Neural cell (in vitro differentiated cells): ENCODE measurements at regions not wholly inside any gene's neighbourhood (a gene's known extent, or its start where the extent isn't known, plus 50 kb on each side); places are given as distances from the start of the nearest gene placed in this dataset.

ENCODE experiments used
- EP300 ChIP-seq: fragments of 450-650 bp; conservative IDR thresholded peaks from 2 replicates; pipeline ENCODE4 v1.6.1; 2014; ENCODE audit warnings: antibody characterized with exemption, mild to moderate bottlenecking, moderate library complexity; ENCODE audit not compliant: poor library complexity, severe bottlenecking
- EZH2 ChIP-seq: fragments of 200-600, 300-800 bp; shearing (Covaris generic), sonication (generic); IDR thresholded peaks from 2 replicates; pipeline ENCODE4 v1.6.1; 2014; ENCODE audit warnings: antibody characterized with exemption, low read length, borderline replicate concordance, mild to moderate bottlenecking; ENCODE audit not compliant: insufficient read depth, poor library complexity, severe bottlenecking
- POLR2AphosphoS5 ChIP-seq: IDR thresholded peaks from 2 replicates; pipeline ENCODE4 v1.6.1; 2012
- RAD21 ChIP-seq: fragments of 450-650 bp; conservative IDR thresholded peaks from 2 replicates; pipeline ENCODE4 v1.6.1; 2014; ENCODE audit warnings: antibody characterized with exemption, mild to moderate bottlenecking, moderate library complexity
- SMC3 ChIP-seq: fragments of 450-650 bp; conservative IDR thresholded peaks from 2 replicates; pipeline ENCODE4 v1.6.1; 2014; ENCODE audit warnings: antibody characterized with exemption, mild to moderate bottlenecking, moderate library complexity; ENCODE audit not compliant: poor library complexity
- TAF1 ChIP-seq: IDR thresholded peaks from 2 replicates; pipeline ENCODE4 v1.6.1; 2012; ENCODE audit warnings: low read depth
- TF ChIP-seq, protein P1 (sequence below): fragments of 450-650 bp; IDR thresholded peaks from 2 replicates; pipeline ENCODE4 v1.5.1; 2014; ENCODE audit warnings: antibody characterized with exemption, mild to moderate bottlenecking, moderate library complexity; ENCODE audit not compliant: poor library complexity, severe bottlenecking
- TF ChIP-seq, protein P2 (sequence below): IDR thresholded peaks from 2 replicates; pipeline ENCODE4 v1.6.1; 2012; ENCODE audit warnings: borderline replicate concordance

DNA sequence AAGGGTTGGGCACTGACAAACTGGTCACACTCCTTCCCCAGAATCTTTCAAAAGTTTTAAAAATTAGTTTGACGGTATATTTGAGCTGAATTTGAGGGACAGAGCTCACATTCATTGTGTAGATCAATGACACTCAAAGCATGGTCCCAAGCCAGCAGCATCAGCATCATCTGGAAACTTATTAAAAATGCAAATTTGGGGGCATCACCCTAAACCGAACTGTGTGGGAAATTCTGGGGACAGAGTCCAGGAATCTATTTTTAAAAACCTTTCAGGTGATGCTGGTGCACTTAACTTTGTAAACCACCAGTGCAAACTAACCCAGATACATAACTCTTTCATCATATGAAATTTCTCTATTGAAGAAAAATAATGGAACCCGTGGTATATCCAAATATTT is 58.1 kb upstream of the MTAP start:
- TF ChIP-seq, protein P1, sequence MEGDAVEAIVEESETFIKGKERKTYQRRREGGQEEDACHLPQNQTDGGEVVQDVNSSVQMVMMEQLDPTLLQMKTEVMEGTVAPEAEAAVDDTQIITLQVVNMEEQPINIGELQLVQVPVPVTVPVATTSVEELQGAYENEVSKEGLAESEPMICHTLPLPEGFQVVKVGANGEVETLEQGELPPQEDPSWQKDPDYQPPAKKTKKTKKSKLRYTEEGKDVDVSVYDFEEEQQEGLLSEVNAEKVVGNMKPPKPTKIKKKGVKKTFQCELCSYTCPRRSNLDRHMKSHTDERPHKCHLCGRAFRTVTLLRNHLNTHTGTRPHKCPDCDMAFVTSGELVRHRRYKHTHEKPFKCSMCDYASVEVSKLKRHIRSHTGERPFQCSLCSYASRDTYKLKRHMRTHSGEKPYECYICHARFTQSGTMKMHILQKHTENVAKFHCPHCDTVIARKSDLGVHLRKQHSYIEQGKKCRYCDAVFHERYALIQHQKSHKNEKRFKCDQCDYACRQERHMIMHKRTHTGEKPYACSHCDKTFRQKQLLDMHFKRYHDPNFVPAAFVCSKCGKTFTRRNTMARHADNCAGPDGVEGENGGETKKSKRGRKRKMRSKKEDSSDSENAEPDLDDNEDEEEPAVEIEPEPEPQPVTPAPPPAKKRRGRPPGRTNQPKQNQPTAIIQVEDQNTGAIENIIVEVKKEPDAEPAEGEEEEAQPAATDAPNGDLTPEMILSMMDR: no peak
- TF ChIP-seq EZH2 (no peak), EP300 (no peak), POLR2AphosphoS5 (no peak), SMC3 (no peak), RAD21 (no peak), TAF1 (no peak)
- TF ChIP-seq, protein P2, sequence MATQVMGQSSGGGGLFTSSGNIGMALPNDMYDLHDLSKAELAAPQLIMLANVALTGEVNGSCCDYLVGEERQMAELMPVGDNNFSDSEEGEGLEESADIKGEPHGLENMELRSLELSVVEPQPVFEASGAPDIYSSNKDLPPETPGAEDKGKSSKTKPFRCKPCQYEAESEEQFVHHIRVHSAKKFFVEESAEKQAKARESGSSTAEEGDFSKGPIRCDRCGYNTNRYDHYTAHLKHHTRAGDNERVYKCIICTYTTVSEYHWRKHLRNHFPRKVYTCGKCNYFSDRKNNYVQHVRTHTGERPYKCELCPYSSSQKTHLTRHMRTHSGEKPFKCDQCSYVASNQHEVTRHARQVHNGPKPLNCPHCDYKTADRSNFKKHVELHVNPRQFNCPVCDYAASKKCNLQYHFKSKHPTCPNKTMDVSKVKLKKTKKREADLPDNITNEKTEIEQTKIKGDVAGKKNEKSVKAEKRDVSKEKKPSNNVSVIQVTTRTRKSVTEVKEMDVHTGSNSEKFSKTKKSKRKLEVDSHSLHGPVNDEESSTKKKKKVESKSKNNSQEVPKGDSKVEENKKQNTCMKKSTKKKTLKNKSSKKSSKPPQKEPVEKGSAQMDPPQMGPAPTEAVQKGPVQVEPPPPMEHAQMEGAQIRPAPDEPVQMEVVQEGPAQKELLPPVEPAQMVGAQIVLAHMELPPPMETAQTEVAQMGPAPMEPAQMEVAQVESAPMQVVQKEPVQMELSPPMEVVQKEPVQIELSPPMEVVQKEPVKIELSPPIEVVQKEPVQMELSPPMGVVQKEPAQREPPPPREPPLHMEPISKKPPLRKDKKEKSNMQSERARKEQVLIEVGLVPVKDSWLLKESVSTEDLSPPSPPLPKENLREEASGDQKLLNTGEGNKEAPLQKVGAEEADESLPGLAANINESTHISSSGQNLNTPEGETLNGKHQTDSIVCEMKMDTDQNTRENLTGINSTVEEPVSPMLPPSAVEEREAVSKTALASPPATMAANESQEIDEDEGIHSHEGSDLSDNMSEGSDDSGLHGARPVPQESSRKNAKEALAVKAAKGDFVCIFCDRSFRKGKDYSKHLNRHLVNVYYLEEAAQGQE: no peak
